H9 (cell line): ENCODE measurements at regions not wholly inside any gene's neighbourhood (a gene's known extent, or its start where the extent isn't known, plus 50 kb on each side); places are given as distances from the start of the nearest gene placed in this dataset.
"Not testable (repeated sequence)": the region's sequence is repeated elsewhere in the genome, so short reads cannot be mapped to it uniquely, and the experiment has no call there.

Experiments
- DNase-seq: peaks from one replicate; pipeline ENCODE4 v3.0.0-alpha.2; 2017
- H2AFZ ChIP-seq: one replicate; pipeline ENCODE4 v1.6.1; 2013; ENCODE audit warnings: mild to moderate bottlenecking, low read length, control low read depth, moderate library complexity
- H2AK5ac ChIP-seq: 2 replicates; pipeline ENCODE4 v1.6.1; 2013; ENCODE audit warnings: low read length, control low read depth, mixed read lengths; ENCODE audit not compliant: insufficient read length
- H2BK120ac ChIP-seq: one replicate; pipeline ENCODE4 v1.6.1; 2013; ENCODE audit warnings: low read depth, mild to moderate bottlenecking, low read length, control low read depth, inconsistent platforms; ENCODE audit not compliant: poor library complexity, severe bottlenecking
- H2BK12ac ChIP-seq: 2 replicates; pipeline ENCODE4 v1.6.1; 2013; ENCODE audit warnings: low read length, control low read depth, mixed read lengths, low read depth; ENCODE audit not compliant: insufficient read length
- H2BK15ac ChIP-seq: 2 replicates; pipeline ENCODE4 v1.6.1; 2013; ENCODE audit warnings: low read depth, low read length, control low read depth
- H2BK20ac ChIP-seq: one replicate; pipeline ENCODE4 v1.6.1; 2013; ENCODE audit warnings: low read depth, mild to moderate bottlenecking, low read length, control low read depth, inconsistent platforms; ENCODE audit not compliant: poor library complexity, severe bottlenecking
- H2BK5ac ChIP-seq: 2 replicates; pipeline ENCODE4 v1.6.1; 2013; ENCODE audit warnings: low read length, control low read depth, mixed read lengths; ENCODE audit not compliant: insufficient read length
- H3K14ac ChIP-seq: 2 replicates; pipeline ENCODE4 v1.6.1; 2013; ENCODE audit warnings: low read length, control low read depth; ENCODE audit not compliant: insufficient read depth
- H3K18ac ChIP-seq: 2 replicates; pipeline ENCODE4 v1.6.1; 2013; ENCODE audit warnings: low read depth, mild to moderate bottlenecking, mixed read lengths, low read length, control low read depth; ENCODE audit not compliant: insufficient read length
- H3K23ac ChIP-seq: 2 replicates; pipeline ENCODE4 v1.6.1; 2013; ENCODE audit warnings: low read length, control low read depth, mixed read lengths, low read depth; ENCODE audit not compliant: insufficient read length
- H3K23me2 ChIP-seq: 2 replicates; pipeline ENCODE4 v1.6.1; 2013; ENCODE audit warnings: low read depth, mild to moderate bottlenecking, mixed read lengths, low read length, control low read depth; ENCODE audit not compliant: insufficient read length, poor library complexity, severe bottlenecking
- H3K27ac ChIP-seq: 2 replicates; pipeline ENCODE4 v1.5.1; 2013; ENCODE audit warnings: low read length, control low read depth, mixed read lengths, low read depth; ENCODE audit not compliant: insufficient read length
- H3K27me3 ChIP-seq: 2 replicates; pipeline ENCODE4 v1.6.1; 2013; ENCODE audit warnings: low read length, control low read depth, inconsistent platforms; ENCODE audit not compliant: insufficient read depth
- H3K4ac ChIP-seq: 2 replicates; pipeline ENCODE4 v1.6.1; 2013; ENCODE audit warnings: low read depth, mild to moderate bottlenecking, control low read depth, inconsistent platforms, low read length, moderate library complexity
- H3K4me1 ChIP-seq: 2 replicates; pipeline ENCODE4 v1.6.1; 2013; ENCODE audit warnings: low read length, control low read depth, inconsistent platforms; ENCODE audit not compliant: insufficient read depth
- H3K4me2 ChIP-seq: 2 replicates; pipeline ENCODE4 v1.6.1; 2013; ENCODE audit warnings: low read length, control low read depth, mixed read lengths; ENCODE audit not compliant: insufficient read length, insufficient read depth
- H3K56ac ChIP-seq: 2 replicates; pipeline ENCODE4 v1.6.1; 2013; ENCODE audit warnings: low read depth, mild to moderate bottlenecking, mixed read lengths, low read length, control low read depth; ENCODE audit not compliant: insufficient read length
- H3K79me1 ChIP-seq: 2 replicates; pipeline ENCODE4 v1.6.1; 2013; ENCODE audit warnings: low read depth, mild to moderate bottlenecking, moderate library complexity, low read length, control low read depth, inconsistent platforms; ENCODE audit not compliant: insufficient read depth, poor library complexity, severe bottlenecking
- H3K79me2 ChIP-seq: 2 replicates; pipeline ENCODE4 v1.6.1; 2013; ENCODE audit warnings: low read length, control low read depth, inconsistent platforms; ENCODE audit not compliant: insufficient read depth
- H3K9ac ChIP-seq: 2 replicates; pipeline ENCODE4 v1.6.1; 2013; ENCODE audit warnings: low read length, control low read depth, mixed read lengths; ENCODE audit not compliant: insufficient read length; ENCODE audit errors: extremely low read depth
- H3K9me3 ChIP-seq: one replicate; pipeline ENCODE4 v1.6.1; 2013; ENCODE audit warnings: low read depth, low read length, inconsistent platforms; ENCODE audit not compliant: control insufficient read depth
- H3T11ph ChIP-seq: one replicate; pipeline ENCODE4 v1.6.1; 2013; ENCODE audit warnings: mild to moderate bottlenecking, low read length, control low read depth, inconsistent platforms
- H4K20me1 ChIP-seq: one replicate; pipeline ENCODE4 v1.6.1; 2013; ENCODE audit not compliant: control insufficient read depth, insufficient read length, insufficient read depth
- H4K5ac ChIP-seq: 2 replicates; pipeline ENCODE4 v1.6.1; 2013; ENCODE audit warnings: low read depth, mild to moderate bottlenecking, mixed read lengths, low read length, control low read depth; ENCODE audit not compliant: insufficient read length
- H4K8ac ChIP-seq: replicated peaks from 2 replicates; pipeline ENCODE4 v1.6.1; 2013; ENCODE audit warnings: low read length, control low read depth, mixed read lengths, low read depth; ENCODE audit not compliant: insufficient read length
- H4K91ac ChIP-seq: 2 replicates; pipeline ENCODE4 v1.6.1; 2013; ENCODE audit warnings: low read depth, mild to moderate bottlenecking, moderate library complexity, mixed read lengths, low read length, control low read depth; ENCODE audit not compliant: insufficient read length
- H3K27ac Mint-ChIP-seq, 3 experiments: 2 replicates in 2 of 3; 3 replicates in 1 of 3; pipeline ENCODE4 v1.8.0; 2020 to 2021; ENCODE audit warnings: mixed read lengths in 3 of 3, mild to moderate bottlenecking in 1 of 3, moderate library complexity in 1 of 3
- H3K27me3 Mint-ChIP-seq: 2 replicates; pipeline ENCODE4 v1.8.0; 2021; ENCODE audit warnings: low read depth, mild to moderate bottlenecking, moderate library complexity, mixed read lengths
- H3K36me3 Mint-ChIP-seq, 3 experiments: 2 replicates in 2 of 3; 3 replicates in 1 of 3; pipeline ENCODE4 v1.8.0; 2020 to 2021; ENCODE audit warnings: low read depth in 3 of 3, mixed read lengths in 3 of 3; ENCODE audit not compliant: insufficient read depth in 1 of 3
- H3K4me1 Mint-ChIP-seq, 2 experiments: 2 replicates each; pipeline ENCODE4 v1.8.0; 2020; ENCODE audit warnings: mixed read lengths in 2 of 2
- H3K4me3 Mint-ChIP-seq, 2 experiments: 2 replicates in 1 of 2; 3 replicates in 1 of 2; pipeline ENCODE4 v1.8.0; 2020 to 2021; ENCODE audit warnings: mild to moderate bottlenecking in 2 of 2, mixed read lengths in 2 of 2, moderate library complexity in 1 of 2
- H3K9me3 Mint-ChIP-seq, 2 experiments: 2 replicates in 1 of 2; 3 replicates in 1 of 2; pipeline ENCODE4 v1.8.0; 2020; ENCODE audit warnings: mild to moderate bottlenecking in 2 of 2, mixed read lengths in 2 of 2, moderate library complexity in 1 of 2
- WGBS: extraction: QIAGEN DNeasy Blood & Tissue Kit; methylation state at CpG from one replicate; pipeline ENCODE4 v1.1.7; 2013; ENCODE audit warnings: missing lambda C conversion rate, low lambda C conversion rate, mixed read lengths; ENCODE audit not compliant: insufficient read length; ENCODE audit errors: extremely low coverage; 5-methylcytosine and 5-hydroxymethylcytosine counted together

DNA sequence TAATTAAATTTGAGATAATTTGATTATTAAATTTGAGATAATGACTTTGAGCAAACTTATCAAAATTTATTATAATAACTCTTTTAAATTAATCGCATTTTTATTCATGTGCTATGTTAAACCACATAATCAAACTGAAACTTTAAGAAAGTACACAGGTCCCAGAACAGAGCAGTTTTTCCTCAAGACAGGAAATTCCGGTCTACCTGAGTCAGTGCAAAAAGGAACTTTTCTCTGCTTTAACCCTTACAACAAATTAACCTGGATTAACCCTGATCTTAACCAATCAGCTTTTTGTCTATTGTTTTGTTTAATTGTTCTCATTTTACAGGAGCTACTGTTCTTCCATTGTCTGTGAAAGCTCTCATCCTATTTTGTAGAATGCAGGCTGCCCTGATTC lies 195.1 kb downstream of the SPATA31A1 start:
- H3K23ac ChIP-seq, H3K9me3 ChIP-seq, H2AK5ac ChIP-seq, H3K79me2 ChIP-seq, H3K27me3 ChIP-seq, H3T11ph ChIP-seq, H3K79me1 ChIP-seq, H3K4ac ChIP-seq, H4K20me1 ChIP-seq, H2AFZ ChIP-seq, H3K4me1 ChIP-seq, H3K4me2 ChIP-seq, H3K9me3 Mint-ChIP-seq, H4K8ac ChIP-seq, H3K36me3 Mint-ChIP-seq, DNase-seq, H3K27ac ChIP-seq, H3K9ac ChIP-seq, H2BK12ac ChIP-seq, H4K5ac ChIP-seq, H3K27me3 Mint-ChIP-seq, H2BK120ac ChIP-seq, H2BK20ac ChIP-seq, H2BK5ac ChIP-seq, H3K18ac ChIP-seq, H4K91ac ChIP-seq, H3K23me2 ChIP-seq, H3K14ac ChIP-seq, H2BK15ac ChIP-seq, H3K56ac ChIP-seq: not testable (repeated sequence)
- Mint-ChIP-seq H3K27ac (peak overlapping the region; percentile 91 to 96 (median 91); a peak in 6 of 7 replicates), H3K4me3 (peak overlapping the region in 1 of 2 experiments; percentile 41; a peak in 3 of 5 replicates), H3K4me1 (peaks cover 10 to 16% of the 10 kb centered on the region in 2 experiments)
- no CpG with 5 or more reads among the region's 2 CpGs for WGBS

DNA sequence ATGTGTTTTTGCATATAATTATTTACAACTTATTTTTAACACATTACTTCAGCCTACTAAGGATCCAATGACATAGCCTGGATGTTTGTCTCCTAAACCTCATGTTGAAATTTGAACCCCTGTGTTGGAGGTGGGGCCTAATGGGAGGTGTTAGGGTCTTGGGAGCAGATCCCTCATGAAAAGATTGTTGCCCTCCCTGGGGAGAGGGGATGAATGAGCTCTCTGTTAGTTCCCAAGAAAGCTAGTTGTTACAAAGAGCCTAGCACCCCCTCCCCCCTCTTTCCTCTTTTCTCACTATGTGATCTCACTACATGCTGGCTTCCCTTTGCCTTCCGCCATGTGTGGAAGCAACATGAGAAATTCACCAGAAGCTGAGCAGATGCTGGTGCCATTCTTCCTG lies 196.1 kb downstream of the SPATA31A1 start:
- not testable (repeated sequence) for H2AK5ac ChIP-seq, H3K9me3 ChIP-seq, H3K4me2 ChIP-seq, H3K27me3 Mint-ChIP-seq, H4K5ac ChIP-seq, H2AFZ ChIP-seq, H4K91ac ChIP-seq, H2BK15ac ChIP-seq, H2BK12ac ChIP-seq, H3K14ac ChIP-seq, H3K23ac ChIP-seq, H3K36me3 Mint-ChIP-seq, H3K4me1 ChIP-seq, H4K8ac ChIP-seq, H3K27me3 ChIP-seq, H3T11ph ChIP-seq, H4K20me1 ChIP-seq, H3K79me2 ChIP-seq, H2BK20ac ChIP-seq, H3K23me2 ChIP-seq, H3K4ac ChIP-seq, H3K18ac ChIP-seq, H2BK120ac ChIP-seq, H3K9ac ChIP-seq, H3K79me1 ChIP-seq, H3K27ac ChIP-seq, H3K56ac ChIP-seq, H3K9me3 Mint-ChIP-seq, H2BK5ac ChIP-seq
- no CpG with 5 or more reads among the region's 1 CpG for WGBS
- Mint-ChIP-seq H3K4me3 (peak overlapping the region; percentile 73 to 75; a peak in 4 of 5 replicates), H3K4me1 (peaks cover 11 to 16% of the 10 kb centered on the region in 2 experiments), H3K27ac (peak overlapping the region; percentile 90 to 99 (median 99); a peak in 5 of 7 replicates)
- peak; percentile 81 for DNase-seq
